OCI-LY1 (cell line): ENCODE measurements at regions not wholly inside any gene's neighbourhood (a gene's known extent, or its start where the extent isn't known, plus 50 kb on each side); places are given as distances from the start of the nearest gene placed in this dataset.
"Not testable (repeated sequence)": the region's sequence is repeated elsewhere in the genome, so short reads cannot be mapped to it uniquely, and the experiment has no call there.

Source experiments
- H2AFZ ChIP-seq: fragments of 200-600 bp; sonication (generic), shearing (Covaris generic); 2 replicates; pipeline ENCODE4 v1.6.0; 2014; ENCODE audit warnings: antibody characterized with exemption, mild to moderate bottlenecking, low read length
- H3F3A ChIP-seq: fragments of 200-600 bp; sonication (generic), shearing (Covaris generic); 2 replicates; pipeline ENCODE4 v1.6.0; 2014; ENCODE audit warnings: mild to moderate bottlenecking, antibody characterized with exemption, low read length, moderate library complexity; ENCODE audit not compliant: insufficient read depth
- H3K27ac ChIP-seq: fragments of 200-600 bp; sonication (generic); 2 replicates; pipeline ENCODE4 v1.5.1; 2014; ENCODE audit warnings: low read length, mixed run types, mild to moderate bottlenecking, low read depth; ENCODE audit not compliant: poor library complexity, severe bottlenecking
- H3K27me3 ChIP-seq: fragments of 200-600 bp; sonication (generic); 2 replicates; pipeline ENCODE4 v1.6.0; 2014; ENCODE audit warnings: antibody characterized with exemption, mild to moderate bottlenecking, low read length, moderate library complexity; ENCODE audit not compliant: insufficient read depth
- H3K36me3 ChIP-seq: fragments of 200-600 bp; sonication (generic); 2 replicates; pipeline ENCODE4 v1.6.1; 2014; ENCODE audit warnings: mild to moderate bottlenecking, antibody characterized with exemption, low read length, moderate library complexity, mixed read lengths; ENCODE audit not compliant: insufficient read depth
- H3K4me1 ChIP-seq: fragments of 200-600 bp; sonication (generic); 2 replicates; pipeline ENCODE4 v1.5.1; 2014; ENCODE audit warnings: mild to moderate bottlenecking, low read length, moderate library complexity; ENCODE audit not compliant: insufficient read depth, severe bottlenecking
- H3K4me2 ChIP-seq: fragments of 200-600 bp; sonication (generic), shearing (Covaris generic); 2 replicates; pipeline ENCODE4 v1.6.1; 2014; ENCODE audit warnings: low read length
- H3K4me3 ChIP-seq: fragments of 200-600 bp; sonication (generic); 2 replicates; pipeline ENCODE4 v1.5.1; 2014; ENCODE audit warnings: low read length, low read depth, mild to moderate bottlenecking, mixed read lengths; ENCODE audit not compliant: poor library complexity, severe bottlenecking
- H3K79me2 ChIP-seq: fragments of 200-600 bp; shearing (Covaris generic); 2 replicates; pipeline ENCODE4 v1.6.1; 2016; ENCODE audit warnings: mixed run types, low read length, mixed read lengths; ENCODE audit not compliant: insufficient read depth
- H3K9ac ChIP-seq: fragments of 200-600 bp; sonication (generic), shearing (Covaris generic); 2 replicates; pipeline ENCODE4 v1.6.1; 2014; ENCODE audit warnings: mild to moderate bottlenecking, low read length, mixed read lengths
- H3K9me2 ChIP-seq: fragments of 200-600 bp; sonication (generic), shearing (Covaris generic); 2 replicates; pipeline ENCODE4 v1.6.1; 2014; ENCODE audit warnings: low read depth, mild to moderate bottlenecking, low read length, mixed read lengths
- H3K9me3 ChIP-seq: fragments of 200-600 bp; shearing (Covaris generic); 2 replicates; pipeline ENCODE4 v1.6.1; 2014; ENCODE audit warnings: low read length, mixed read lengths
- H4K20me1 ChIP-seq: fragments of 200-600 bp; sonication (generic), shearing (Covaris generic); 2 replicates; pipeline ENCODE4 v1.6.0; 2016; ENCODE audit warnings: mild to moderate bottlenecking, low read length; ENCODE audit not compliant: insufficient read depth
- CTCF ChIP-seq: fragments of 200-600 bp; sonication (generic), shearing (Covaris generic); IDR thresholded peaks from 2 replicates; pipeline ENCODE4 v1.5.1; 2017; ENCODE audit warnings: mild to moderate bottlenecking, antibody characterized with exemption, low read length, moderate library complexity, mixed read lengths
- EZH2 ChIP-seq: fragments of 200-600 bp; sonication (generic), shearing (Covaris generic); IDR thresholded peaks from 2 replicates; pipeline ENCODE4 v1.8.0; 2017; ENCODE audit warnings: borderline replicate concordance, mixed run types, mild to moderate bottlenecking, antibody characterized with exemption, low read length, moderate library complexity, mixed read lengths

GRCh38 chrX:40230646-40231045, 132.9 kb upstream of the BCOR start:
- H3K36me3 ChIP-seq: no peaks in the 10 kb centered on the region
- H4K20me1 ChIP-seq: no peaks in the 10 kb centered on the region
- H3K4me1 ChIP-seq: no peaks in the 10 kb centered on the region
- no peak overlapping the region for H3K4me2 ChIP-seq
- no peaks in the 10 kb centered on the region for H3F3A ChIP-seq
- TF ChIP-seq CTCF: no peak
- no peak overlapping the region for H2AFZ ChIP-seq
- H3K27ac ChIP-seq: no peak overlapping the region
- no peak overlapping the region for H3K9ac ChIP-seq
- H3K4me3 ChIP-seq: no peak overlapping the region
- no peaks in the 10 kb centered on the region for H3K9me3 ChIP-seq
- no peaks in the 10 kb centered on the region for H3K9me2 ChIP-seq
- no peaks in the 10 kb centered on the region for H3K79me2 ChIP-seq
- no peaks in the 10 kb centered on the region for H3K27me3 ChIP-seq

- Histone ChIP-seq H3K36me3 (no peaks in the 10 kb centered on the region; the same call in 1 of the 2 replicates), H3F3A (no peaks in the 10 kb centered on the region), H4K20me1 (no peaks in the 10 kb centered on the region), H3K27ac (no peak overlapping the region), H3K4me2 (no peak overlapping the region), H3K4me1 (no peaks in the 10 kb centered on the region), H3K79me2 (no peaks in the 10 kb centered on the region), H3K9ac (no peak overlapping the region), H2AFZ (no peak overlapping the region), H3K4me3 (no peak overlapping the region), H3K9me2 (no peaks in the 10 kb centered on the region), H3K9me3 (no peaks in the 10 kb centered on the region), H3K27me3 (no peaks in the 10 kb centered on the region)
- TF ChIP-seq EZH2 (no peak), CTCF (no peak)
These were observed 129.4 kb upstream of the BCOR start for GRCh38 chrX:40227125-40227524.

GRCh38 chrX:40224658-40225057, 126.9 kb upstream of the BCOR start:
- Histone ChIP-seq H3K27ac (no peak overlapping the region), H3K36me3 (no peaks in the 10 kb centered on the region; the same call in 1 of the 2 replicates), H3K79me2 (no peaks in the 10 kb centered on the region), H3K9me2 (no peaks in the 10 kb centered on the region), H3F3A (no peaks in the 10 kb centered on the region), H3K4me1 (no peaks in the 10 kb centered on the region), H3K27me3 (no peaks in the 10 kb centered on the region), H2AFZ (no peak overlapping the region), H3K9me3 (no peaks in the 10 kb centered on the region), H3K9ac (no peak overlapping the region), H4K20me1 (no peaks in the 10 kb centered on the region), H3K4me3 (no peak overlapping the region), H3K4me2 (no peak overlapping the region)
- no peak for TF ChIP-seq EZH2
- TF ChIP-seq CTCF: no peak

GRCh38 chrX:40222612-40223011, 124.9 kb upstream of the BCOR start:
- H3K4me3 ChIP-seq, H2AFZ ChIP-seq, H3K79me2 ChIP-seq, H3K9me2 ChIP-seq, H3K9me3 ChIP-seq, H3K27ac ChIP-seq, H4K20me1 ChIP-seq, H3K9ac ChIP-seq, H3K27me3 ChIP-seq, H3K4me2 ChIP-seq, H3K4me1 ChIP-seq, H3K36me3 ChIP-seq, H3F3A ChIP-seq: not testable (repeated sequence)
